ENCODE measurements at regions not wholly inside any gene's neighbourhood (a gene's known extent, or its start where the extent isn't known, plus 50 kb on each side); places are given as distances from the start of the nearest gene placed in this dataset.

DNA sequence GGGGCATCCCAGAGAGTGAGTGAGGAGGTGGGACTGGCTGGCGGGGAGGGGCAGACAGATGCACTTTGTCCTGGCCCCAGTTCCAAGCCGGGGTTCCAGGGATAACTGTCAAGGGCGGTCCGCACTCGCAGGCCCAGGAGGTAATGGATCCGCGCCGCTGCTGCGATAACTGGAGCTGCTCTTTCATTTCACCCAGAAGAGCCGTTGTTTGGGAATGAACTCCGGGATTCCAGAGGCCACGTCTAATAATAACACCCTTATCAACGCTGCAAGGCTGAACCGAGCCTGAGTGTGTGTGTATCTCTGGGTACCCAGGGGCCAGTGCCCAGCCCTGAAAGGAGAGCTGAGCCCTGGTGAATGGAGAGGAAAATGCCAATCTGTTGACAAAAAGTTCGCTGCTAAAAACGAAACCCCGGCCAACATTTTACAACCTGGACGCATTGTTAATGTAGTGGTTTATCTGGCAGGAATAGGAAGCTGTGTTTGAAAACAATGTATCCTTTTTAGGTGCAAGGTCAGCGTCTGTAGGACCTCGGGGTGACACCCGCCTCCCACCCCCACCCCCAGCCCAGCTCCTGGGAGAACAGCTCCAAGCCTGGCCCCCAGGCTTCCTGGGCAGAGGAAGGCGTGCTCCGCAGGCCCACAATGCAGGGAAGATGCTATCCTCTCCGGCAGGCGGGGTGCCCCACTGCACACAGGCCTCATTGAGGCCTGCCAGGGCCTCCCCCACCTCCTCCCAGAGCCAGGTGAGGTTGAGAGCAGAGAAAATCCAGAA, 119.7 kb downstream of the PROX1 start:
- TF ChIP-seq, protein P1, sequence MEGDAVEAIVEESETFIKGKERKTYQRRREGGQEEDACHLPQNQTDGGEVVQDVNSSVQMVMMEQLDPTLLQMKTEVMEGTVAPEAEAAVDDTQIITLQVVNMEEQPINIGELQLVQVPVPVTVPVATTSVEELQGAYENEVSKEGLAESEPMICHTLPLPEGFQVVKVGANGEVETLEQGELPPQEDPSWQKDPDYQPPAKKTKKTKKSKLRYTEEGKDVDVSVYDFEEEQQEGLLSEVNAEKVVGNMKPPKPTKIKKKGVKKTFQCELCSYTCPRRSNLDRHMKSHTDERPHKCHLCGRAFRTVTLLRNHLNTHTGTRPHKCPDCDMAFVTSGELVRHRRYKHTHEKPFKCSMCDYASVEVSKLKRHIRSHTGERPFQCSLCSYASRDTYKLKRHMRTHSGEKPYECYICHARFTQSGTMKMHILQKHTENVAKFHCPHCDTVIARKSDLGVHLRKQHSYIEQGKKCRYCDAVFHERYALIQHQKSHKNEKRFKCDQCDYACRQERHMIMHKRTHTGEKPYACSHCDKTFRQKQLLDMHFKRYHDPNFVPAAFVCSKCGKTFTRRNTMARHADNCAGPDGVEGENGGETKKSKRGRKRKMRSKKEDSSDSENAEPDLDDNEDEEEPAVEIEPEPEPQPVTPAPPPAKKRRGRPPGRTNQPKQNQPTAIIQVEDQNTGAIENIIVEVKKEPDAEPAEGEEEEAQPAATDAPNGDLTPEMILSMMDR (IDR thresholded peaks at IDR 0.05), result no peak
- no peak for TF ChIP-seq POLR2A (IDR thresholded peaks at IDR 0.05)
